GM23338 (cell line): ENCODE measurements at regions not wholly inside any gene's neighbourhood (a gene's known extent, or its start where the extent isn't known, plus 50 kb on each side); places are given as distances from the start of the nearest gene placed in this dataset.

Experiments
- CTCF ChIP-seq, 2 experiments: fragments of 200-600 bp in 1 of 2; sonication (generic) in 1 of 2; conservative IDR thresholded peaks; 2 replicates each; pipeline versions ENCODE4 v1.5.1 to v1.6.1; 2016 to 2017; ENCODE audit warnings: antibody characterized with exemption in 2 of 2, low read depth in 2 of 2, mild to moderate bottlenecking in 2 of 2, moderate library complexity in 1 of 2
- EZH2 ChIP-seq: fragments of 200-600 bp; sonication (generic); IDR thresholded peaks from one replicate; pipeline ENCODE4 v1.8.0; 2017; ENCODE audit warnings: antibody characterized with exemption, mild to moderate bottlenecking, low read depth; ENCODE audit not compliant: unreplicated experiment
- EZH2phosphoT487 ChIP-seq: fragments of 200-600 bp; sonication (generic); IDR thresholded peaks from one replicate; pipeline ENCODE4 v1.8.1; 2018; ENCODE audit warnings: antibody characterized with exemption; ENCODE audit not compliant: unreplicated experiment
- JUNB ChIP-seq: IDR thresholded peaks from one replicate; pipeline ENCODE4 v1.6.1; 2016; ENCODE audit warnings: antibody characterized with exemption; ENCODE audit not compliant: unreplicated experiment
- POLR2AphosphoS5 ChIP-seq: IDR thresholded peaks from 2 replicates; pipeline ENCODE4 v1.6.1; 2016; ENCODE audit warnings: antibody characterized with exemption, low read depth
- REST ChIP-seq: IDR thresholded peaks from one replicate; pipeline ENCODE4 v1.6.1; 2018; ENCODE audit warnings: antibody characterized with exemption; ENCODE audit not compliant: unreplicated experiment

- TF ChIP-seq CTCF (conservative IDR thresholded peaks at IDR 0.05; ENCODE audit: low read depth in 2 of 2) (no peak), EZH2phosphoT487 (no peak), POLR2AphosphoS5 (no peak), EZH2 (no peak), JUNB (no peak), REST (no peak)
Measured at GRCh38 chr5:42302186-42302585, 121.1 kb upstream of the GHR start.
